Erythroblast (primary cell): ENCODE measurements at regions not wholly inside any gene's neighbourhood (a gene's known extent, or its start where the extent isn't known, plus 50 kb on each side); places are given as distances from the start of the nearest gene placed in this dataset.

ENCODE experiments used
- GATA1 ChIP-seq: IDR thresholded peaks from 2 replicates; pipeline ENCODE4 v1.6.1; 2011; ENCODE audit warnings: low read depth, mild to moderate bottlenecking, control low read depth, low read length, moderate library complexity
- POLR2A ChIP-seq: IDR thresholded peaks from 2 replicates; pipeline ENCODE4 v1.6.1; 2011; ENCODE audit warnings: mild to moderate bottlenecking, low read length

DNA sequence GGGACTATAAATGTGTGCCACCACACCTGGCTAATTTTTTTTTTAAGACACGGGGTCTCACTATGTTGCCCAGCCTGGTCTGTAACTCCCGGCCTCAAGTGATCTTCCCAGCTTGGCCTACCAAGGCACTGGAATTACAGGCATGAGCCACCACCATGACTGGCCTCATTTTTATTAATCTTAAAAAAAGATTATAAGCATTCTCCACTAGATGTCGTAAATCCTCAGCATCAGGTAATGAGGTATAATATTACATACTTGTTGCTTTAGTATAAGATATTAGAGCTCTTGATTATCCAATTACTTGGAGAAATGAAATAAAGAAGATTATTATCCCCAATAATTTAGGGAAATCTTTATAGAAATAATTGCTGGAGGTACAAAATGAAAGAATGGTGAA is 78.2 kb upstream of the HTR1A start:
- TF ChIP-seq POLR2A: no peak
- TF ChIP-seq GATA1: no peak
